GM23248 (cell line): ENCODE measurements at regions not wholly inside any gene's neighbourhood (a gene's known extent, or its start where the extent isn't known, plus 50 kb on each side); places are given as distances from the start of the nearest gene placed in this dataset.

Experiments
- EZH2 ChIP-seq: fragments of 200-600 bp; sonication (generic); IDR thresholded peaks from 2 replicates; pipeline ENCODE4 v1.6.1; 2018; ENCODE audit warnings: antibody characterized with exemption, mild to moderate bottlenecking; ENCODE audit not compliant: insufficient read depth, poor library complexity, severe bottlenecking
- EZH2phosphoT487 ChIP-seq: fragments of 200-600 bp; sonication (generic); IDR thresholded peaks from 2 replicates; pipeline ENCODE4 v1.6.1; 2018; ENCODE audit warnings: antibody characterized with exemption, moderate library complexity, mild to moderate bottlenecking, low read depth; ENCODE audit not compliant: insufficient read depth

- TF ChIP-seq EZH2, result no peak
- no peak for TF ChIP-seq EZH2phosphoT487
Measured at GRCh38 chr10:20954519-20954918, 57.4 kb upstream of the NEBL start.
